Transverse colon (tissue), 4 donors: ENCODE measurements at regions not wholly inside any gene's neighbourhood (a gene's known extent, or its start where the extent isn't known, plus 50 kb on each side); places are given as distances from the start of the nearest gene placed in this dataset.

Experiments used
- EP300 ChIP-seq: sonication (generic); formaldehyde crosslinking; IDR thresholded peaks from one replicate; pipeline ENCODE4 v1.6.1; 2017; ENCODE audit warnings: antibody characterized with exemption, low read depth
- POLR2AphosphoS5 ChIP-seq, 3 donors: sonication (generic); formaldehyde crosslinking; IDR thresholded peaks; one replicate each; pipeline ENCODE4 v1.6.1; 2016; ENCODE audit warnings: antibody characterized with exemption in 3 of 3
- TF ChIP-seq, protein P1 (sequence below), 5 experiments: fragments of 200-600 bp in 3 of 5; fragments of 450-650 bp in 2 of 5; sonication (generic) in 3 of 5; IDR thresholded peaks; 1 replicate in 2 of 5; 2 replicates in 3 of 5; pipeline ENCODE4 v1.5.1; 2016 to 2017; ENCODE audit warnings: antibody characterized with exemption in 5 of 5, inconsistent platforms in 3 of 5, mild to moderate bottlenecking in 2 of 5, moderate library complexity in 1 of 5

DNA sequence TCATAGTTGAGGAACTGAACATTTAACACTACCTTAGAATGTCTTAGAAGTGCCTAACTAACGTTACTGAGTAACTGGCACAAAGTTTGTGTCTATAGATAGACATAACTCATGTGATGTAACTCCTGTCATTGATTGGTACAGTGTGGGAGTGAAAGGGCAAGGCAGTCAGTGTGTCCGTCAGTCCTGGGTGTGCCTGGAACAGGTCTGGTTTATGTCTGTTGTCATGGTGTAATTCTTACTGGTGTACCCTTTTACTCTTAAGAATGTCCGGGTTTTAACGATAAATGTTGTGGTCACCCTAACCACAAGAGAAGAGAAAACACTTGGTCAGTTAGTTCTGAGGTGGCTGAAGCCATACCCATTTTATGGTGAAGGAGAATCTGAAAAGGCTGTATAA is 93.1 kb upstream of the ESX1 start:
- no peak for TF ChIP-seq POLR2AphosphoS5 (IDR thresholded peaks at IDR 0.05)
- no peak for TF ChIP-seq EP300
- TF ChIP-seq, protein P1, sequence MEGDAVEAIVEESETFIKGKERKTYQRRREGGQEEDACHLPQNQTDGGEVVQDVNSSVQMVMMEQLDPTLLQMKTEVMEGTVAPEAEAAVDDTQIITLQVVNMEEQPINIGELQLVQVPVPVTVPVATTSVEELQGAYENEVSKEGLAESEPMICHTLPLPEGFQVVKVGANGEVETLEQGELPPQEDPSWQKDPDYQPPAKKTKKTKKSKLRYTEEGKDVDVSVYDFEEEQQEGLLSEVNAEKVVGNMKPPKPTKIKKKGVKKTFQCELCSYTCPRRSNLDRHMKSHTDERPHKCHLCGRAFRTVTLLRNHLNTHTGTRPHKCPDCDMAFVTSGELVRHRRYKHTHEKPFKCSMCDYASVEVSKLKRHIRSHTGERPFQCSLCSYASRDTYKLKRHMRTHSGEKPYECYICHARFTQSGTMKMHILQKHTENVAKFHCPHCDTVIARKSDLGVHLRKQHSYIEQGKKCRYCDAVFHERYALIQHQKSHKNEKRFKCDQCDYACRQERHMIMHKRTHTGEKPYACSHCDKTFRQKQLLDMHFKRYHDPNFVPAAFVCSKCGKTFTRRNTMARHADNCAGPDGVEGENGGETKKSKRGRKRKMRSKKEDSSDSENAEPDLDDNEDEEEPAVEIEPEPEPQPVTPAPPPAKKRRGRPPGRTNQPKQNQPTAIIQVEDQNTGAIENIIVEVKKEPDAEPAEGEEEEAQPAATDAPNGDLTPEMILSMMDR (IDR thresholded peaks at IDR 0.05): no peak
